Nephron progenitor cell (in vitro differentiated cells): ENCODE measurements at regions not wholly inside any gene's neighbourhood (a gene's known extent, or its start where the extent isn't known, plus 50 kb on each side); places are given as distances from the start of the nearest gene placed in this dataset.

Experiments
- DNase-seq: peaks from one replicate; pipeline ENCODE4 v3.0.0; 2021
- H3K27ac Mint-ChIP-seq: 2 replicates; pipeline ENCODE4 v1.8.0; 2021; ENCODE audit warnings: mild to moderate bottlenecking, moderate library complexity, mixed read lengths
- H3K27me3 Mint-ChIP-seq: 2 replicates; pipeline ENCODE4 v1.8.0; 2021; ENCODE audit warnings: mild to moderate bottlenecking, low read depth, mixed read lengths; ENCODE audit not compliant: poor library complexity
- H3K36me3 Mint-ChIP-seq: 2 replicates; pipeline ENCODE4 v1.8.0; 2021; ENCODE audit warnings: low read depth, mixed read lengths
- H3K4me1 Mint-ChIP-seq: 2 replicates; pipeline ENCODE4 v1.8.0; 2021; ENCODE audit warnings: mixed read lengths
- H3K4me3 Mint-ChIP-seq: 2 replicates; pipeline ENCODE4 v1.8.0; 2021; ENCODE audit warnings: mild to moderate bottlenecking, moderate library complexity, mixed read lengths
- H3K9me3 Mint-ChIP-seq: 2 replicates; pipeline ENCODE4 v1.8.0; 2021; ENCODE audit warnings: mild to moderate bottlenecking, moderate library complexity, mixed read lengths
- TF ChIP-seq, protein P1 (sequence below): fragments of 200-600 bp; sonication (generic); IDR thresholded peaks from 2 replicates; pipeline ENCODE4 v1.5.0; 2021; ENCODE audit warnings: antibody characterized with exemption

DNA sequence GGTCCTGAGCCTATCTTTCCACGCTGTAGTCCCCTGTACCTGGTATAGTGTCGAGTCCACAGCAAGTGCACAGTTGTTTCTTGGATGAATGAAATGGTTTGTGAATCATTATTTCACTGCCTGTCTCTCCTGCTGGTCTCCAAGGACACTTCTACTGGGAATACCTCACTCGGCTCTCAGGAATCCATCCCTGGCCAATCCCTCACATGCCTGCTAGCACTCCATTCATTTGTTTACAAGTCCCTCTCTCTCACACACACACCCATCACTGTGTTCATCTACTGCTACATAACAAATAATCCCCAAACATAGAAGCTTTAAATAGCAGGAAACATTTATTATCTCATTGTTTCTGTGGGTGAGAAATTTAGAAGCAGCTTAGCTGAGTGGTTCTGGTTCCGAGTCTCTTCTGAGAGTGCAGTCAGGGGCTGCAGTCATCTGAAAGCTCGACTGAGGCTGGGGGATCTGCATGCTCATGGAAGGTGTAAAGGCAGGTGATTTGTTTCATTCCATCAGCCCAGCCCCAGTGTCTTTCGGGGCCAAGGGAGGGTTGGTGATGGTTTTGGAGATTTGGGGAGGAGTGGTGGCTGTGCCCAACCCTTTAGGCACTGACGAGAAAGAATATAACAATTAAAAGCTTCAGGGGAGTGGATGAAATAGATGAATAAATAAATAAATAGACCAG is 132.7 kb upstream of the IER5L start:
- peaks cover 16% of the 10 kb centered on the region for H3K9me3 Mint-ChIP-seq
- no peak overlapping the region for H3K27ac Mint-ChIP-seq
- H3K27me3 Mint-ChIP-seq = peaks cover 8% of the 10 kb centered on the region
- no peak for DNase-seq
- TF ChIP-seq, protein P1, sequence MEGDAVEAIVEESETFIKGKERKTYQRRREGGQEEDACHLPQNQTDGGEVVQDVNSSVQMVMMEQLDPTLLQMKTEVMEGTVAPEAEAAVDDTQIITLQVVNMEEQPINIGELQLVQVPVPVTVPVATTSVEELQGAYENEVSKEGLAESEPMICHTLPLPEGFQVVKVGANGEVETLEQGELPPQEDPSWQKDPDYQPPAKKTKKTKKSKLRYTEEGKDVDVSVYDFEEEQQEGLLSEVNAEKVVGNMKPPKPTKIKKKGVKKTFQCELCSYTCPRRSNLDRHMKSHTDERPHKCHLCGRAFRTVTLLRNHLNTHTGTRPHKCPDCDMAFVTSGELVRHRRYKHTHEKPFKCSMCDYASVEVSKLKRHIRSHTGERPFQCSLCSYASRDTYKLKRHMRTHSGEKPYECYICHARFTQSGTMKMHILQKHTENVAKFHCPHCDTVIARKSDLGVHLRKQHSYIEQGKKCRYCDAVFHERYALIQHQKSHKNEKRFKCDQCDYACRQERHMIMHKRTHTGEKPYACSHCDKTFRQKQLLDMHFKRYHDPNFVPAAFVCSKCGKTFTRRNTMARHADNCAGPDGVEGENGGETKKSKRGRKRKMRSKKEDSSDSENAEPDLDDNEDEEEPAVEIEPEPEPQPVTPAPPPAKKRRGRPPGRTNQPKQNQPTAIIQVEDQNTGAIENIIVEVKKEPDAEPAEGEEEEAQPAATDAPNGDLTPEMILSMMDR = no peak
- no peaks in the 10 kb centered on the region for H3K36me3 Mint-ChIP-seq
- H3K4me3 Mint-ChIP-seq = no peak overlapping the region
- peaks cover 40% of the 10 kb centered on the region for H3K4me1 Mint-ChIP-seq

DNA sequence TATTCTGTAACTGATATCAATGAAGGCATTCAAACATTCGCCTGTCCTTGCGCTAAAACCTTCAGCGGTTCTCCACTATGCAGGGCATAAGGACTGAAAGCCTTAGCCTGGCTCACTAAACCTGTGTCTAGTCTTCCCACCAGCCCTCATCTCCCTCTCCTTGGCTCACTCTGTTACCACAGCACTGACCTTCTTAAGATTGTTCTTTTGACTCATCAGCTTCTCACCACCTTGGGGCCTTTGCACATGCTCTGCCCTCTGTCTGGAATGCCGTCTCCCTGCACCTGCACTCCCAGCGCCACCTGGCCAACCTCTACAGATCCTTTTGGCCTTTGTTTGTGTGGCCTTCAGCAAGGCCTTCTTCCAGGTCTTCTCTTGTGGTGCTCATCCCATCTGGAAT is 131.8 kb upstream of the IER5L start:
- no peak for DNase-seq
- peaks cover 16% of the 10 kb centered on the region for H3K9me3 Mint-ChIP-seq
- no peak overlapping the region for H3K27ac Mint-ChIP-seq
- TF ChIP-seq, protein P1 = no peak
- peaks cover 37% of the 10 kb centered on the region for H3K4me1 Mint-ChIP-seq
- H3K27me3 Mint-ChIP-seq = peaks cover 8% of the 10 kb centered on the region
- H3K36me3 Mint-ChIP-seq = no peaks in the 10 kb centered on the region
- H3K4me3 Mint-ChIP-seq = no peak overlapping the region

DNA sequence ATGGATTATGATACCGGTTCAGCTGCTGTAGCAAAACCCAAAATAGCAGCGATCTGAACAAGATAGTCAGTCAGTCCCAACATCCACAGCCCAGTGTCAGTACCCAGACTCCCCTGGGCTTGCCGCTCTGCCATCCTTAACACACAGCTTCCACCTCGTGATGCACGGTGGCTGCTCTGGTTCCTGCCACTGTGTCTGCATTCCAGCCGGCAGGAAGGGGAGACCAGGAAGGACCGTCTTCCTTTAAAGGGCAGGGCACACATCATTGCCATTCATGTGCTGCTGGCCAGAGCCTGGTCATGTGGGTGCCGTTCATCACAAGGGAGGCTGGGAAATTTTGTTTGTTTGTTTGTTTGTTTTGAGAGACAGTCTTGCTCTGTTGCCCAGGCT is 131.0 kb upstream of the IER5L start:
- no peak overlapping the region for H3K27ac Mint-ChIP-seq
- H3K27me3 Mint-ChIP-seq = peaks cover 8% of the 10 kb centered on the region
- H3K4me1 Mint-ChIP-seq = peaks cover 30% of the 10 kb centered on the region
- DNase-seq = no peak
- no peaks in the 10 kb centered on the region for H3K36me3 Mint-ChIP-seq
- H3K4me3 Mint-ChIP-seq = no peak overlapping the region
- TF ChIP-seq, protein P1 = no peak
- H3K9me3 Mint-ChIP-seq = peaks cover 20% of the 10 kb centered on the region

DNA sequence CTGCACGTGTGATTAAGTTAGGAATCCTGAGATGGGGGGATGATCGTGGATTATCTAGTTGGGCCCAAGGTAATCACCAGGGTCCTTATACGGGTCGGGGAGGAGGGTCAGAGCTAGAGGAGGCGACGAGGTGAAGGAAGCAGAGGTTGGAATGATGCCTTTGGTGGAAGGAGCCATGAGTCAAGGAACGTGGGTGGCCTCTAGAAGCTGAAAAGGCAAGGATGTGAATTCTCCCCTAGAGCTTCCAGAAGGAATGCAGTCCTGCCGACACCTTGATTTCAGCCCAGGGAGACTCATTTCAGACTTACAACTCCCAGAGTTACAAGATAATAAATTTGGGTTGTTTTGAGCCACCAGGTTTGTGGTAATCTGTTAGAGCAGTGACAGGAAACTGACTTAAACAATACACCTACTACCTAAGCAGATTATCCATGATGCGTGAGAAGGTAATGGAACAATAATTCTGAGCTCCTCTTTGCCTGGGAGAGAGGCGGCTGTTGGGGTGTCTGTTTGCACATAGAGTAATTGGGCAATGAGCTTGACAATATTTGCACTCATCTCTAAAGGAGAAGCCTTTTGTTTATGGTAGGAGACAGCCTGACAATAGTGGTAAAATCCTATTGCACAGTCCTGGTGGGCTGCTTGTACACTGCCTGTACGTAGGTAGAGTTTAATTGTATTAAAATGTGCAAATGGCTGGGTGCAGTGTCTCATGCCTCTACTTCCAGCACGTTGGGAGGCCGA is 129.3 kb upstream of the IER5L start:
- DNase-seq = no peak
- Mint-ChIP-seq H3K36me3 (peaks cover 9% of the 10 kb centered on the region), H3K9me3 (peaks cover 31% of the 10 kb centered on the region), H3K27me3 (peaks cover 9% of the 10 kb centered on the region), H3K27ac (no peak overlapping the region), H3K4me1 (peaks cover 16% of the 10 kb centered on the region), H3K4me3 (no peak overlapping the region)
- TF ChIP-seq, protein P1 = no peak

DNA sequence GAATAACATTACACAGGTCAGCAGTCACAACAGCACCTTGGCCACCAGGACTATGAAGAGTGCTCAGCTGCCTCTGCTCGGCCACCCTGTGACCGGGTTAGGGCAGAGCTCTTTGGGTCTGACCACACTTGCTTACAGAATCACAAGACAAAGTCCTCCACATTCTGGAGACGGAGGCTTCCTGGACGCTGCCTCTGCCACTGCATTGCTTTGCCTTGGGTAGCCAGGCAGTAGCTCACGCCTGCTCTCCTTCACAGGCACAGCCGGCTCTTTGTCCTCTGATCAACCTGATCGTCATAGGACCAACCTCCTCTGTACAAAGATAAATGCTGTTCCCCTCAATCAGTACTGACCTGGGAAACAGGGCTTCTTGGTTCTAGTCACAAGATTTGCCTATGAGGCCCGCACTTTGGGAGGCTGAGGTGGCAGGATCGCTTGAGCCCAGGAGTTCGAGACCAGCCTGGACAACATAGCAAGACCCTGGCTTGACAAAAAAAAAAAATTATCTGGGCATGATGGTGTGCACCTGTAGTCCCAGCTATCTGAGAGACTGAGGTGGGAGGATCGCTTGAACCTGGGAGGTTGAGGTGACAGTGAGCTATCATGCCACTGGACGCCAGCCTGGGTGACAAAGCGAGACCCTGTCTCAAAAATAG is 128.4 kb upstream of the IER5L start:
- Mint-ChIP-seq H3K4me1 (peaks cover 7% of the 10 kb centered on the region), H3K4me3 (no peak overlapping the region), H3K27ac (no peak overlapping the region), H3K36me3 (peaks cover 16% of the 10 kb centered on the region), H3K9me3 (peaks cover 40% of the 10 kb centered on the region), H3K27me3 (peaks cover 9% of the 10 kb centered on the region)
- no peak for DNase-seq
- TF ChIP-seq, protein P1 = no peak
